ENCODE measurements at regions not wholly inside any gene's neighbourhood (a gene's known extent, or its start where the extent isn't known, plus 50 kb on each side); places are given as distances from the start of the nearest gene placed in this dataset.
"Not testable (repeated sequence)": the region's sequence is repeated elsewhere in the genome, so short reads cannot be mapped to it uniquely, and the experiment has no call there.

- DNase-seq (ENCODE audit: low read depth): no peak
- H3K4me3 ChIP-seq (ENCODE audit: low read depth, low read length): no peak overlapping the region
- no peak for TF ChIP-seq CTCF (IDR thresholded peaks at IDR 0.05; ENCODE audit: low read depth, low read length, missing control alignments)
Observed at GRCh38 chrX:44785652-44786051, 58.2 kb upstream of the DUSP21 start.

GRCh38 chrX:44784241-44784640 is 59.6 kb upstream of the DUSP21 start:
- no peak for TF ChIP-seq CTCF (IDR thresholded peaks at IDR 0.05; ENCODE audit: low read depth, low read length, missing control alignments)

GRCh38 chrX:44778254-44778653 is 65.6 kb upstream of the DUSP21 start:
- H3K4me3 ChIP-seq (ENCODE audit: low read depth, low read length): no peak overlapping the region
- DNase-seq (ENCODE audit: low read depth): no peak
- TF ChIP-seq CTCF (IDR thresholded peaks at IDR 0.05; ENCODE audit: low read depth, low read length, missing control alignments): no peak

More at GRCh38 chrX:44784241-44784640, 59.6 kb upstream of the DUSP21 start:
- H3K4me3 ChIP-seq (ENCODE audit: low read depth, low read length): no peak overlapping the region
- no peak for DNase-seq (ENCODE audit: low read depth)

GRCh38 chrX:44775726-44776125 is 68.1 kb upstream of the DUSP21 start:
- no peak for TF ChIP-seq CTCF (IDR thresholded peaks at IDR 0.05; ENCODE audit: low read depth, low read length, missing control alignments)
- no peak for DNase-seq (ENCODE audit: low read depth)
- H3K4me3 ChIP-seq (ENCODE audit: low read depth, low read length): no peak overlapping the region

- not testable (repeated sequence) for DNase-seq (ENCODE audit: low read depth); H3K4me3 ChIP-seq (ENCODE audit: low read depth, low read length)
Observed at GRCh38 chrX:44774066-44774465, 69.8 kb upstream of the DUSP21 start.

DNA sequence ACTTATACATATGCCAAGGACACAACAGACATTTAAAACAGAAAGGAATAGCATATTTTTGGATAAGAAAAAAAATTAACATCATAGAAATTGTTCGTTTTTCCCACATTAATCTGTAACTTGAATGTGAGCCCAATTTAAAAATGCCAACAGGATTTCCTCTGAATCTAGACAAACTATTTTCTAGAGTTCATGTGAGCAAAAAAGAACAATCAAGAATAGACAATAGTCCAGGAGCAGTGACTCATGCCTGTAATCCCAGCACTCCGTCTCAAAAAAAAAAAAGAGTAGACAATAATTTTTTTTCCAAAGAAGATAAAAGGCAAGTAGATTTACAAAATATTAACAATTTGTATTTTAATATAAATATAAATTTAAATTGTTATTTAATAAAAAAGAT is 73.7 kb upstream of the DUSP21 start:
- no peak for DNase-seq (ENCODE audit: low read depth)
- no peak overlapping the region for H3K4me3 ChIP-seq (ENCODE audit: low read depth, low read length)
- no peak for TF ChIP-seq CTCF (IDR thresholded peaks at IDR 0.05; ENCODE audit: low read depth, low read length, missing control alignments)

DNA sequence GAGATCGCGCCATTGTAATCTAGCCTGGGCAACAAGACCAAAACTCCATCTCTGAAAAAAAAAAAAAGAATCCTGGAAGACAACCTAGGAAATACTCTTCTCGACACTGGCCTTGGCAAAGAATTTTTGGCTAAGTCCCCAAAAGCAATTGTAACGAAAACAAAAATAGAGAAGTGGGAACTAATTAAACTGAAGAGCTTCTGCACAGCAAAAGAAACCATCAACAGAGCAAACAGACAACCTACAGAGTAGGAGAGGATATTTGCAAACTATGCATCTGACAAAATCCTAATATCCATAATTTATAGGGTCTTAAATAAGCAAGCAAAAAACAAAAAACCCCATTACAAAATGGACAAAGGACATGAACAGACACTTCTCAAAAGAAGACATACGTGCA is 76.5 kb upstream of the DUSP21 start:
- H3K4me3 ChIP-seq (ENCODE audit: low read depth, low read length): no peak overlapping the region
- no peak for TF ChIP-seq CTCF (IDR thresholded peaks at IDR 0.05; ENCODE audit: low read depth, low read length, missing control alignments)
- DNase-seq (ENCODE audit: low read depth): no peak

DNA sequence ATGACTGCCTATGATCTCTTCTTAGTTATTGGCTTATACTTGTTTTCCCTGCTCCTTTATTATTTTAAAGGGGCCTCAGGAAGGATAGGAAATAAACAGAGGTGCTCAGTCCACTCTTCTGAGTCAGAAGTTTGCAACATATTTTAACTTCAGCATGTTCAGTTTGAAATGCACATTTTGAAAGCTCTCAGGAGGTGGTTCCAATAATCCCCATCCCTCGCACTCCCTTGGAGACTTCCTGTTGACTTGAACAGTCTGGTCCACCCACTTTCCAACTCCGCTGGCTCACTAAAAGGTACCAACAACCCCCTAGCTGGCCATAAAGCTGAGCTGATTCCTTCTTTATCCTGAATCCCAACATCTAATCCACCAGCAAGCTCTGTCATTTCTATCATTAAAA is 78.3 kb upstream of the DUSP21 start:
- H3K4me3 ChIP-seq (ENCODE audit: low read depth, low read length): no peak overlapping the region
- no peak for TF ChIP-seq CTCF (IDR thresholded peaks at IDR 0.05; ENCODE audit: low read depth, low read length, missing control alignments)
- no peak for DNase-seq (ENCODE audit: low read depth)

All from GM12864 (cell line).